Amniotic epithelial cell (primary cell): ENCODE measurements at regions not wholly inside any gene's neighbourhood (a gene's known extent, or its start where the extent isn't known, plus 50 kb on each side); places are given as distances from the start of the nearest gene placed in this dataset.

Source experiments
- DNase-seq: peaks from one replicate; pipeline ENCODE4 v3.0.0-alpha.2; 2010; ENCODE audit warnings: low read depth

- no peak for DNase-seq
Measured at GRCh38 chr18:6650747-6651146, 78.8 kb upstream of the ARHGAP28 start.

- DNase-seq, result no peak
Measured at GRCh38 chr18:6652098-6652497, 77.4 kb upstream of the ARHGAP28 start.

- DNase-seq, result no peak
Measured at GRCh38 chr18:6653880-6654279, 75.6 kb upstream of the ARHGAP28 start.

- DNase-seq, result no peak
Measured at GRCh38 chr18:6659963-6660725, 69.4 kb upstream of the ARHGAP28 start.

- no peak for DNase-seq
Measured at GRCh38 chr18:6661692-6662415, 67.7 kb upstream of the ARHGAP28 start.

- DNase-seq, result no peak
Measured at GRCh38 chr18:6666012-6666685, 63.4 kb upstream of the ARHGAP28 start.

GRCh38 chr18:6668836-6669235, 60.7 kb upstream of the ARHGAP28 start:
- no peak for DNase-seq

- DNase-seq, result peak; percentile 54
Measured at GRCh38 chr18:6672821-6673308, 56.7 kb upstream of the ARHGAP28 start.

- DNase-seq, result no peak
Measured at GRCh38 chr18:6677086-6677485, 52.4 kb upstream of the ARHGAP28 start.

GRCh38 chr18:6679201-6679600, 50.3 kb upstream of the ARHGAP28 start:
- DNase-seq, result no peak
